ENCODE measurements at regions not wholly inside any gene's neighbourhood (a gene's known extent, or its start where the extent isn't known, plus 50 kb on each side); places are given as distances from the start of the nearest gene placed in this dataset.

- no peaks in the 10 kb centered on the region for H3K4me1 ChIP-seq
- H3K27ac ChIP-seq, result no peak overlapping the region
- DNase-seq (ENCODE audit: low spot score in 2 of 2), result no peak
- H3K27me3 ChIP-seq, result no peaks in the 10 kb centered on the region
- intact Hi-C loops (cut with DNase I; ENCODE audit: low total_unique reads), result no loop called here
- no peaks in the 10 kb centered on the region for H3K9me3 ChIP-seq
- no peak overlapping the region for H3K4me3 ChIP-seq
- TF ChIP-seq CTCF (IDR thresholded peaks at IDR 0.05) (no peak), POLR2AphosphoS5 (IDR thresholded peaks at IDR 0.05) (no peak)
- H3K36me3 ChIP-seq, result no peaks in the 10 kb centered on the region
Measured at GRCh38 chr5:12323637-12324229, 419.5 kb upstream of the CTNND2 start.

GRCh38 chr5:12322042-12322441, 417.8 kb upstream of the CTNND2 start:
- Histone ChIP-seq H3K4me3 (no peak overlapping the region), H3K27ac (no peak overlapping the region), H3K9me3 (no peaks in the 10 kb centered on the region), H3K36me3 (no peaks in the 10 kb centered on the region), H3K27me3 (no peaks in the 10 kb centered on the region), H3K4me1 (no peaks in the 10 kb centered on the region)
- intact Hi-C loops (cut with DNase I; ENCODE audit: low total_unique reads), result no loop called here
- TF ChIP-seq CTCF (IDR thresholded peaks at IDR 0.05) (no peak), POLR2A (IDR thresholded peaks at IDR 0.05) (no peak), POLR2AphosphoS5 (IDR thresholded peaks at IDR 0.05) (no peak)
- no peak for DNase-seq (ENCODE audit: low spot score in 2 of 2)

GRCh38 chr5:12320331-12320730, 416.1 kb upstream of the CTNND2 start:
- intact Hi-C loops (cut with DNase I; ENCODE audit: low total_unique reads), result no loop called here
- TF ChIP-seq CTCF (IDR thresholded peaks at IDR 0.05), result no peak
- no peak for DNase-seq (ENCODE audit: low spot score in 2 of 2)

DNA sequence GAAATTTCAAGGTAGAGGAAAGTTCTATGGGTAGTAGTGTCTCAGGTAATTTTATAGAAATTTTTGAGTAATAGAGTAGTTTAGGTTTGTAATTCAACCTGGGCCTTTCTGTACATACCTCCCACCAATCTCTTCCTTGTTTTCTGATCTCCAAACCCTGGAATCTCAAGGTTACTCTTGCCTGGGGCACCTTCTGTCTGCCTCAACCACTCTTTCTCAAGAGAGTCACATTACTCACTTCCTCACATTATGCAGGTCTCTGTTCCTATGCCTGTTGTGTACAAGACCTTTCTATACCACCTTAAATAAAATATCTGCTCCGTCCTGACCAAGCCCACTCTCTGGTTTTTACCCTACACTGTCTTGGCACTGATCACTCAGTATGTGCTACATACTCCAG, 412.6 kb upstream of the CTNND2 start:
- DNase-seq (ENCODE audit: low spot score in 2 of 2), result no peak
- Histone ChIP-seq H3K27me3 (no peaks in the 10 kb centered on the region), H3K9me3 (no peaks in the 10 kb centered on the region), H3K27ac (no peak overlapping the region), H3K36me3 (no peaks in the 10 kb centered on the region), H3K4me1 (no peaks in the 10 kb centered on the region), H3K4me3 (no peak overlapping the region)
- no peak for TF ChIP-seq POLR2AphosphoS5 (IDR thresholded peaks at IDR 0.05)
- no peak for TF ChIP-seq POLR2A (IDR thresholded peaks at IDR 0.05)
- TF ChIP-seq CTCF (IDR thresholded peaks at IDR 0.05), result no peak
- intact Hi-C loops (cut with DNase I; ENCODE audit: low total_unique reads), result no loop called here

More at GRCh38 chr5:12320331-12320730, 416.1 kb upstream of the CTNND2 start:
- Histone ChIP-seq H3K4me3 (no peak overlapping the region), H3K27me3 (no peaks in the 10 kb centered on the region), H3K4me1 (no peaks in the 10 kb centered on the region), H3K9me3 (no peaks in the 10 kb centered on the region), H3K36me3 (no peaks in the 10 kb centered on the region), H3K27ac (no peak overlapping the region)

- no peak for DNase-seq (ENCODE audit: low spot score in 2 of 2)
- Histone ChIP-seq H3K4me1 (no peaks in the 10 kb centered on the region), H3K27me3 (no peaks in the 10 kb centered on the region), H3K36me3 (no peaks in the 10 kb centered on the region), H3K4me3 (no peak overlapping the region), H3K27ac (no peak overlapping the region), H3K9me3 (no peaks in the 10 kb centered on the region)
- intact Hi-C loops (cut with DNase I; ENCODE audit: low total_unique reads), result no loop called here
- TF ChIP-seq POLR2AphosphoS5 (IDR thresholded peaks at IDR 0.05), result no peak
- TF ChIP-seq POLR2A (IDR thresholded peaks at IDR 0.05), result no peak
- TF ChIP-seq CTCF (IDR thresholded peaks at IDR 0.05), result no peak
Measured at GRCh38 chr5:12315461-12315860, 411.2 kb upstream of the CTNND2 start.

Data from breast epithelium (tissue), 4 donors.